Neural progenitor cell (in vitro differentiated cells): ENCODE measurements at regions not wholly inside any gene's neighbourhood (a gene's known extent, or its start where the extent isn't known, plus 50 kb on each side); places are given as distances from the start of the nearest gene placed in this dataset.

Experiments used
- EZH2 ChIP-seq: fragments of 200-600 bp; sonication (generic); IDR thresholded peaks from 2 replicates; pipeline ENCODE4 v1.6.1; 2017; ENCODE audit warnings: antibody characterized with exemption, mild to moderate bottlenecking, moderate library complexity
- EZH2phosphoT487 ChIP-seq: fragments of 200-600 bp; sonication (generic); IDR thresholded peaks from 2 replicates; pipeline ENCODE4 v1.6.1; 2017; ENCODE audit warnings: antibody characterized with exemption
- TF ChIP-seq, protein P1 (sequence below): fragments of 200-600 bp; sonication (generic); IDR thresholded peaks from 2 replicates; pipeline ENCODE4 v1.5.1; 2017; ENCODE audit warnings: antibody characterized with exemption, mild to moderate bottlenecking

DNA sequence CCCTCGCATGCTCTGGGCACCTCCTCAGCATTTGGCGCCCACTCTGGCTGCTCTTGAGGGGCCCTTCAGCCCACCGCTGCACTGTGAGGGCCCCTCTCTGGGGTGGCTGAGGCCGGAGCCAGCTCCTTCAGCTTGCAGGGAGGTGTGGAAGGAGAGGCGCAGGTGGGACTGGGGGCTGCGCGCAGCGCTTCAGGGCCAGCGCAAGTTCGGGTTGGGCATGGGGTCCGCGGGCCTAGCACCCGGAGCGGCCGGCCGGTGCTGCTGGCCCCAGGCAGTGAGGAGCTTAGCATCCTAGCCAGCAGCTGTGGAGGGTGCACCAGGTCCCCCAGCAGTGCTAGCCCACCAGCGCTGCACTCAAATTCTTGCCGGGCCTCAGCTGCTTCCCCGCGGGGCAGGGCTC, 305.6 kb upstream of the ANKRD30A start:
- TF ChIP-seq, protein P1, sequence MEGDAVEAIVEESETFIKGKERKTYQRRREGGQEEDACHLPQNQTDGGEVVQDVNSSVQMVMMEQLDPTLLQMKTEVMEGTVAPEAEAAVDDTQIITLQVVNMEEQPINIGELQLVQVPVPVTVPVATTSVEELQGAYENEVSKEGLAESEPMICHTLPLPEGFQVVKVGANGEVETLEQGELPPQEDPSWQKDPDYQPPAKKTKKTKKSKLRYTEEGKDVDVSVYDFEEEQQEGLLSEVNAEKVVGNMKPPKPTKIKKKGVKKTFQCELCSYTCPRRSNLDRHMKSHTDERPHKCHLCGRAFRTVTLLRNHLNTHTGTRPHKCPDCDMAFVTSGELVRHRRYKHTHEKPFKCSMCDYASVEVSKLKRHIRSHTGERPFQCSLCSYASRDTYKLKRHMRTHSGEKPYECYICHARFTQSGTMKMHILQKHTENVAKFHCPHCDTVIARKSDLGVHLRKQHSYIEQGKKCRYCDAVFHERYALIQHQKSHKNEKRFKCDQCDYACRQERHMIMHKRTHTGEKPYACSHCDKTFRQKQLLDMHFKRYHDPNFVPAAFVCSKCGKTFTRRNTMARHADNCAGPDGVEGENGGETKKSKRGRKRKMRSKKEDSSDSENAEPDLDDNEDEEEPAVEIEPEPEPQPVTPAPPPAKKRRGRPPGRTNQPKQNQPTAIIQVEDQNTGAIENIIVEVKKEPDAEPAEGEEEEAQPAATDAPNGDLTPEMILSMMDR: no peak
- TF ChIP-seq EZH2: no peak
- no peak for TF ChIP-seq EZH2phosphoT487
